Panc1 (cell line): ENCODE measurements at regions not wholly inside any gene's neighbourhood (a gene's known extent, or its start where the extent isn't known, plus 50 kb on each side); places are given as distances from the start of the nearest gene placed in this dataset.

Experiments
- CTCF ChIP-seq: fragments of 450-650 bp; IDR thresholded peaks from 2 replicates; pipeline ENCODE4 v1.5.1; 2017; ENCODE audit warnings: mild to moderate bottlenecking
- POLR2AphosphoS5 ChIP-seq: IDR thresholded peaks from 2 replicates; pipeline ENCODE4 v1.6.1; 2012; ENCODE audit warnings: mild to moderate bottlenecking, low read depth, low read length, moderate library complexity
- SIN3A ChIP-seq: IDR thresholded peaks from 2 replicates; pipeline ENCODE4 v1.6.1; 2012; ENCODE audit warnings: low read depth, mild to moderate bottlenecking, low read length, moderate library complexity, borderline replicate concordance; ENCODE audit not compliant: insufficient read depth
- TCF7L2 ChIP-seq: IDR thresholded peaks from 2 replicates; pipeline ENCODE4 v1.6.1; 2011; ENCODE audit warnings: mild to moderate bottlenecking, low read depth, low read length, inconsistent platforms

DNA sequence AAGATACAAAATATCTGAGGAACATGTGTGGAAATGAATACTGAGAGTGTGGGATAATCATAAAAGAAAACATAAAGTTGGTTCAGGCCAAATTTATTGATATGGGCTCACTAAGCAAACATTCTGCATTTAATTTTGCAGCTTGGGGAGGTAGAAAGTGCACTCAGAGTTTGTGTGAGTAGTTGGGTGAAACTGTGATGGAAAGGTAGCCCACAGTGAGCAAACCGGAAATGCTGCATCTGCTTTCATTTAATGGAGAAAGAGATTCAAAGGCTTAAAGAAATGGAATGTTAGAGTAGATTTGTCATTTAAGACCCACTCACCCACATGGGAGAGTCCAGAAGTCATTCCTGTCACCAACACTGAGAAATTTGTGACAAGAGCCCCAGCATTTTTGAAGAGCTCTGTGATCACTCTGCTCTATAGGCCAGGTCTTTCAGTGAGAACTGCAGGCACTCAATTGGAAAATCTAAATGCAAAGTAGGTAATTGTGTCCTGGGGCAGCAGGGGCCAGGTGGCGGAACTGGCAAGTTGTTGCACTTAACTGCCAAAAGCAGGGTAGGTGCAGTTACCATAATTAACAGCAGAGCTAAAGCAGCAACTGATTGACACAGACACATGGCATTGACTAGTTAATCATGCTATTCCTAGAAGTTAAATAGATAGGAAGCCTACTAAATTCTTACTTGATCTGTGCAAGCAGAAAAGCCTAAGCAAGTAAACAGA is 1228.3 kb upstream of the PCDH20 start:
- TF ChIP-seq TCF7L2, result no peak
- TF ChIP-seq CTCF, result no peak
- no peak for TF ChIP-seq SIN3A
- TF ChIP-seq POLR2AphosphoS5, result no peak
